GM12892 (cell line): ENCODE measurements at regions not wholly inside any gene's neighbourhood (a gene's known extent, or its start where the extent isn't known, plus 50 kb on each side); places are given as distances from the start of the nearest gene placed in this dataset.

Experiments
- POLR2AphosphoS5 ChIP-seq: IDR thresholded peaks from 2 replicates; pipeline ENCODE4 v1.6.1; 2011; ENCODE audit warnings: low read depth, low read length, control low read depth
- TAF1 ChIP-seq: IDR thresholded peaks from 2 replicates; pipeline ENCODE4 v1.6.1; 2011; ENCODE audit warnings: low read depth, mild to moderate bottlenecking, control low read depth, low read length, borderline replicate concordance

GRCh38 chr9:79040671-79041070, 531.1 kb upstream of the TLE4 start:
- TF ChIP-seq TAF1 (no peak), POLR2AphosphoS5 (no peak)
